H1 (cell line): ENCODE measurements at regions not wholly inside any gene's neighbourhood (a gene's known extent, or its start where the extent isn't known, plus 50 kb on each side); places are given as distances from the start of the nearest gene placed in this dataset.

Experiments
- CTCF ChIA-PET: fragments of 300-600 bp; sonication (Branson Sonifier 250); formaldehyde crosslinking; loops from one replicate; lab custom pipeline; 2021; ENCODE audit not compliant: partially characterized antibody; lab: Charles Lee
- POLR2A ChIA-PET: fragments of 300-600 bp; sonication (Branson Sonifier 250); formaldehyde crosslinking; loops from one replicate; lab custom pipeline; 2021; ENCODE audit warnings: inconsistent platforms; ENCODE audit not compliant: partially characterized antibody; lab: Charles Lee
- DNase-seq, 2 experiments: peaks; one replicate each; pipeline versions ENCODE4 v3.0.0 to v3.0.0-alpha.2; 2010 to 2022; ENCODE audit warnings: low spot score in 2 of 2, low read depth in 1 of 2, mixed read lengths in 1 of 2
- FAIRE-seq: peaks from 2 replicates; lab custom pipeline; 2011; peaks lifted over from hg19 to GRCh38; lab: Jason Lieb, UNC
- H2AFZ ChIP-seq: 2 replicates; pipeline ENCODE4 v1.8.1; 2012; ENCODE audit warnings: low read length, inconsistent platforms
- H2AK5ac ChIP-seq: 2 replicates; pipeline ENCODE4 v1.6.1; 2013; ENCODE audit warnings: low read depth, low read length
- H2BK120ac ChIP-seq: replicated peaks from 2 replicates; pipeline ENCODE3; 2013; ENCODE audit warnings: low read depth, low read length, inconsistent platforms
- H2BK12ac ChIP-seq: 2 replicates; pipeline ENCODE4 v1.6.1; 2013; ENCODE audit warnings: low read depth, low read length
- H2BK15ac ChIP-seq: 2 replicates; pipeline ENCODE4 v1.6.1; 2013; ENCODE audit warnings: low read length
- H2BK20ac ChIP-seq: 2 replicates; pipeline ENCODE4 v1.6.1; 2013; ENCODE audit warnings: low read length
- H2BK5ac ChIP-seq: 2 replicates; pipeline ENCODE4 v1.6.1; 2013; ENCODE audit warnings: low read depth, low read length
- H3K14ac ChIP-seq: 2 replicates; pipeline ENCODE4 v1.6.1; 2013; ENCODE audit warnings: inconsistent platforms; ENCODE audit not compliant: insufficient read length
- H3K18ac ChIP-seq: 2 replicates; pipeline ENCODE4 v1.6.1; 2013; ENCODE audit warnings: low read length; ENCODE audit errors: extremely low read depth
- H3K23ac ChIP-seq: 2 replicates; pipeline ENCODE4 v1.6.1; 2013; ENCODE audit warnings: inconsistent platforms; ENCODE audit not compliant: insufficient read length
- H3K23me2 ChIP-seq: 2 replicates; pipeline ENCODE4 v1.6.1; 2013; ENCODE audit warnings: low read depth, low read length
- H3K27ac ChIP-seq: 2 replicates; pipeline ENCODE4 v1.6.1; 2011; ENCODE audit warnings: low read depth, low read length, inconsistent platforms
- H3K27me3 ChIP-seq, 4 experiments: replicated peaks in 1 of 4; 1 replicate in 1 of 4; 2 replicates in 3 of 4; pipeline versions ENCODE4 v1.6.1 to v1.8.1; 2011 to 2013; ENCODE audit warnings: low read length in 3 of 4, mild to moderate bottlenecking in 3 of 4, inconsistent platforms in 2 of 4, mixed read lengths in 2 of 4, moderate library complexity in 1 of 4; ENCODE audit not compliant: control insufficient read depth in 3 of 4, insufficient read depth in 3 of 4; ENCODE audit errors: extremely low read depth in 1 of 4
- H3K36me3 ChIP-seq, 4 experiments: 2 replicates each; pipeline versions ENCODE4 v1.6.1 to v1.8.1; 2011 to 2013; ENCODE audit warnings: mild to moderate bottlenecking in 4 of 4, low read length in 3 of 4, moderate library complexity in 2 of 4, control low read depth in 1 of 4, inconsistent platforms in 1 of 4; ENCODE audit not compliant: insufficient read depth in 4 of 4, control insufficient read depth in 2 of 4
- H3K4ac ChIP-seq: replicated peaks from 2 replicates; pipeline ENCODE3; 2013; ENCODE audit warnings: low read length, low read depth, mixed read lengths, inconsistent platforms; ENCODE audit not compliant: insufficient read length
- H3K4me1 ChIP-seq, 4 experiments: replicated peaks in 1 of 4; 1 replicate in 1 of 4; 2 replicates in 3 of 4; pipeline versions ENCODE4 v1.6.1 to v1.8.1; 2011 to 2013; ENCODE audit warnings: low read length in 3 of 4, inconsistent platforms in 2 of 4, mixed read lengths in 1 of 4; ENCODE audit not compliant: insufficient read depth in 4 of 4, control insufficient read depth in 3 of 4
- H3K4me2 ChIP-seq, 2 experiments: 2 replicates each; pipeline versions ENCODE4 v1.6.1 to v1.8.1; 2011 to 2013; ENCODE audit warnings: low read depth in 2 of 2, low read length in 2 of 2, control low read depth in 1 of 2, inconsistent platforms in 1 of 2, mild to moderate bottlenecking in 1 of 2; ENCODE audit not compliant: insufficient read depth in 1 of 2
- H3K4me3 ChIP-seq, 4 experiments: fragments of 200-600, 300-600 bp in 1 of 4; sonication (generic), shearing (Covaris generic), sonication (Bioruptor Twin) in 1 of 4; 2 replicates each; pipeline versions ENCODE4 v1.5.1 to v1.8.1; 2011 to 2016; ENCODE audit warnings: low read length in 4 of 4, low read depth in 3 of 4, control low read depth in 2 of 4, inconsistent platforms in 2 of 4, mild to moderate bottlenecking in 2 of 4, mixed read lengths in 1 of 4, moderate library complexity in 1 of 4; ENCODE audit not compliant: insufficient read depth in 2 of 4; ENCODE audit errors: extremely low read depth in 1 of 4
- H3K56ac ChIP-seq: replicated peaks from 2 replicates; pipeline ENCODE3; 2013; ENCODE audit warnings: low read depth, mild to moderate bottlenecking, mixed read lengths, low read length, inconsistent platforms; ENCODE audit not compliant: insufficient read length
- H3K79me1 ChIP-seq: 2 replicates; pipeline ENCODE4 v1.6.1; 2013; ENCODE audit warnings: low read depth, low read length, control low read depth
- H3K79me2 ChIP-seq, 2 experiments: 2 replicates each; pipeline versions ENCODE4 v1.6.1 to v1.8.1; 2012 to 2013; ENCODE audit warnings: low read length in 2 of 2, mild to moderate bottlenecking in 2 of 2, inconsistent platforms in 1 of 2; ENCODE audit not compliant: insufficient read depth in 2 of 2, control insufficient read depth in 1 of 2
- H3K9ac ChIP-seq, 4 experiments: replicated peaks in 1 of 4; 1 replicate in 1 of 4; 2 replicates in 3 of 4; pipeline versions ENCODE4 v1.6.1 to v1.8.1; 2011 to 2013; ENCODE audit warnings: low read depth in 3 of 4, low read length in 3 of 4, control low read depth in 2 of 4, mild to moderate bottlenecking in 2 of 4, moderate library complexity in 2 of 4, inconsistent platforms in 1 of 4; ENCODE audit errors: extremely low read depth in 1 of 4
- H3K9me3 ChIP-seq, 2 experiments: 2 replicates each; pipeline versions ENCODE4 v1.6.1 to v1.8.1; 2012 to 2013; ENCODE audit warnings: mild to moderate bottlenecking in 2 of 2, moderate library complexity in 2 of 2, control low read depth in 1 of 2, inconsistent platforms in 1 of 2, low read depth in 1 of 2, low read length in 1 of 2, mixed read lengths in 1 of 2; ENCODE audit not compliant: insufficient read depth in 2 of 2
- H4K20me1 ChIP-seq, 2 experiments: replicated peaks in 1 of 2; 2 replicates each; pipeline versions ENCODE3 to v1.8.1; 2011 to 2013; ENCODE audit warnings: inconsistent platforms in 2 of 2, low read length in 2 of 2, mild to moderate bottlenecking in 1 of 2; ENCODE audit not compliant: insufficient read depth in 2 of 2, control insufficient read depth in 1 of 2
- H4K5ac ChIP-seq: 2 replicates; pipeline ENCODE4 v1.6.1; 2013; ENCODE audit warnings: low read length, low read depth, mixed read lengths, inconsistent platforms; ENCODE audit not compliant: insufficient read length
- H4K8ac ChIP-seq: 2 replicates; pipeline ENCODE4 v1.8.0; 2013; ENCODE audit warnings: mild to moderate bottlenecking, moderate library complexity, low read length, inconsistent platforms; ENCODE audit not compliant: insufficient read depth; ENCODE audit errors: extremely low read depth
- H4K91ac ChIP-seq: replicated peaks from 2 replicates; pipeline ENCODE3; 2013; ENCODE audit warnings: low read length, mixed read lengths, inconsistent platforms; ENCODE audit not compliant: insufficient read length
- JUN ChIP-seq: IDR thresholded peaks from 2 replicates; pipeline ENCODE4 v1.6.1; 2011; ENCODE audit warnings: low read depth, mild to moderate bottlenecking, improper control_type of control experiment, low read length
- POU5F1 ChIP-seq: IDR thresholded peaks from 2 replicates; pipeline ENCODE4 v1.6.1; 2011; ENCODE audit warnings: low read depth, mild to moderate bottlenecking, low read length, moderate library complexity

DNA sequence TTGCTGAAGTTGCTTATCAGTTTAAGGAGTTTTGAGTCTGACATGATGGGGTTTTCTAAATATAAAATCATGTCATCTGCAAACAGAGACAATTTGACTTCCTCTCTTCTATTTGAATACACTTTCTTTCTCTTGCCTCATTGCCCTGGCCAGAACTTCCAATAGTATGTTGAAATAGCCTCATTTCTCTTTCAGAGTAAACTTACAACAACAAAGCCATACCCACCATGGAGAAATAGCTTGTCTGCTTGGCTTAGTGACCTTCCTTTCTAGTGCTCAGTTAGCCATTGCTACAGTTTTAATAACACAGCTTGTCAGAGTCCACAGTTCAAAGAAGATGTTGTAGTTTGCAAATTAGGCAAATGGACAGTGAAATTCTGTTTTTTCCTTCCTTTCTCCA is 228.0 kb downstream of the ETAA1 start:
- Histone ChIP-seq H3K27me3 (no peaks in the 10 kb centered on the region), H3K23ac (no peak overlapping the region), H3K27ac (no peak overlapping the region), H4K20me1 (no peaks in the 10 kb centered on the region), H2BK20ac (no peak overlapping the region), H3K18ac (no peak overlapping the region), H3K23me2 (no peaks in the 10 kb centered on the region), H3K56ac (no peak overlapping the region), H4K5ac (no peak overlapping the region), H4K8ac (no peak overlapping the region), H3K79me1 (no peaks in the 10 kb centered on the region), H3K4ac (no peak overlapping the region), H2BK5ac (no peak overlapping the region), H3K4me3 (no peak overlapping the region), H3K79me2 (no peaks in the 10 kb centered on the region), H3K9ac (no peak overlapping the region), H2BK15ac (no peak overlapping the region), H3K4me2 (no peak overlapping the region), H2AFZ (no peak overlapping the region), H2AK5ac (no peak overlapping the region), H4K91ac (no peak overlapping the region), H3K9me3 (no peaks in the 10 kb centered on the region), H3K4me1 (no peaks in the 10 kb centered on the region), H2BK120ac (no peak overlapping the region), H3K14ac (no peak overlapping the region), H3K36me3 (no peaks in the 10 kb centered on the region), H2BK12ac (no peak overlapping the region)
- CTCF ChIA-PET = no interaction called here
- TF ChIP-seq POU5F1 = no peak
- TF ChIP-seq JUN = no peak
- FAIRE-seq (no peak), DNase-seq (no peak)
- POLR2A ChIA-PET = no interaction called here
